Superior temporal gyrus (tissue), 1 donor: ENCODE measurements at regions not wholly inside any gene's neighbourhood (a gene's known extent, or its start where the extent isn't known, plus 50 kb on each side); places are given as distances from the start of the nearest gene placed in this dataset.
"Not testable (repeated sequence)": the region's sequence is repeated elsewhere in the genome, so short reads cannot be mapped to it uniquely, and the experiment has no call there.

ENCODE experiments used
- DNase-seq: peaks from one replicate; pipeline ENCODE4 v3.0.0-alpha.2; 2016; ENCODE audit errors: extremely low spot score

DNA sequence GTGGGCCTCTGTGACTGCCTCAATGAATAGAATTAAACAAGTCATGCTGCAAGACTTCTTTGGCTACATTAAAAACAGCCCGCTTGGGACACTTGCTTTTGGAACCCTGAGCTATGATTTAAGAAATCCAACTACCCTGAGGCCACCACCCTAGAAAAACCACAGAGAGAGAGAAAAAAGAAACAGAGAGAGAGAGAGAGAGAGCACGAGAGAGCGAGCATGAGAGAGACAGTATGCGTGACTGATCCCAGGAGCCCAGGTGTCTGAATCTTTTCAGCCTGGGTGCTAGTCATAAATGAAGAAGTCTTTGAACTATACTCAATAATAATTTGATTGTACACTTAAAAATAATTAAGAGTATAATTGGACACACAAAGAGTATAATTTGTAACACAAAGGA, 123.1 kb upstream of the FREM1 start:
- DNase-seq: no peak

DNA sequence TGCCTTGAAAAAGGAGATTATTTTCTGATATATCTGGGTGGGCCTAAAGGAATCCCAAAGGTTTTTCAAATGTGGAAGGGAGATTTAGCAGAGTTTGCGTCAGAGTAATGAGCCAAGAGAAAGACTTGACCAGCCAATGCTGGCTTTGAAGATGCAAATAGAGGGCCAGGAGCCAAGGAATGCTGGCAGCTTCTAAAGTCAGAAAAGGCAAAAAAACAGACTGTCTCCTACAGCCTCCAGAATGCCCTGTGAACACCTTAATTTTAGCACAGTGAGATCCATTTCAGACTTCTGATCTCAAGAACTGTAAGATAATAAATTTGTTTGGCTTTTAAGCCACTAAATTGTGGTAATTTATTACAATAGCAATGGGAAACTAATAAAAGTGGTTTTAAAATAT, 122.6 kb upstream of the FREM1 start:
- no peak for DNase-seq

DNA sequence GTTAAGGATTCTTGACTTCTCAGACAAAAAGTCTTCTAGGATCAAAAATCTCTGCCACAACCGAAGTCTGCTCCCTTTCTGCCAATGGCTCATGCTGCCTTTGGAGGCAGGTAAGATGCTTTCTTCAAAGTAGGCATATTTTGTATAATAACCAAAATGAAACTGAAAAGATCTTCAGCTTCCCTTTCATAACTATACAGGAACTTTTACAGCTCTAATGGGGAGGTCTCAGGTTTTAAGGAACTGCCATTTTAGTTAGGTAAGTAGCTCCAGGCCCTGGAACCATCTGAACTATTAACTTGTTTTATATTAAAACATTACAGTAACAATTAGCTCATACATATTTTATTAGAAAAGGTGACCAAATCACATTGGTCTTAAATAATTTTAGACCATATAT, 110.9 kb upstream of the FREM1 start:
- DNase-seq: no peak

DNA sequence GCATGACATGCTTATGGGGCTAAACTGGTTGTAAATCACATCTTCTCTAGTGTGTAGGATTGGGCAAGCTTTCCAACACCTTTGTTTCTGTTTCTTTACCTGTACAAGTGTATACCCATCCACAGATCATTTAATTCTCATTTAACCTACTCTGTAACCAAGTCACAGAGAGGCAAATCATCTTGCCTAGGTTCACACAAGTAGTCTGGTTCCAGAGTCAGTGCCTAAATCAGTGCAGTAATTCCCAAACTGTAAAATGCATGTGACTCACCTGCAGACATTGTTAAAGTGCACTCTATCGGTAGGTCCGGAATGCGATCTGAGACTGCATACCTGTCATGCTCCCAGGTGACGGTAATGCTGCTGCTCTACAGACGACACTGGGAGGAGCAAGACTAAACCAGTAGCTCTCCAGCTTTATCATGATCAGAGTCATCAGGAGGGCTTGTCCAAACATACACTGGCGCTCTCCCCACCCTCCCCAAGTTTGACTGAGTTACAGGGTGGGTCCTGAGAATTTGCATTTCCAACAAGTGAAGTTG, 107.9 kb upstream of the FREM1 start:
- no peak for DNase-seq

DNA sequence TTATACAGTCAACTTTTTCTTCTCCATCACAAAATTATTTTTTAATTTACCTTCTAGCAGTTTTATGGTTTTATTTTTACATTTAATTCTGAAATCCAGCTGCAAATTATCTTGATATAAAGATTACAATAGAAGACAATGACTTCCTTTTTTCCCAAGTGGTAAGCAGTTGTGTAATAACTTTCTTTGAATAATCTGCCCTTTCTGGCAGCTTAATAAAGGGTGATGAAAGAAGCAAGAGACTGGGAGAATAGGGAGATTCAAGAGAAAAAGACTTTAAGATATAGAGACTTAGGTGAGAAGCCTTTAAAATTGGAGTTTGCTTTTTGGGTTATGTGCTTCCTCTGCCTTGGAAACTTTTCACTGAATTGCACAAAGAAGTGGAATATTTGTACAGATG, 100.4 kb upstream of the FREM1 start:
- no peak for DNase-seq

DNA sequence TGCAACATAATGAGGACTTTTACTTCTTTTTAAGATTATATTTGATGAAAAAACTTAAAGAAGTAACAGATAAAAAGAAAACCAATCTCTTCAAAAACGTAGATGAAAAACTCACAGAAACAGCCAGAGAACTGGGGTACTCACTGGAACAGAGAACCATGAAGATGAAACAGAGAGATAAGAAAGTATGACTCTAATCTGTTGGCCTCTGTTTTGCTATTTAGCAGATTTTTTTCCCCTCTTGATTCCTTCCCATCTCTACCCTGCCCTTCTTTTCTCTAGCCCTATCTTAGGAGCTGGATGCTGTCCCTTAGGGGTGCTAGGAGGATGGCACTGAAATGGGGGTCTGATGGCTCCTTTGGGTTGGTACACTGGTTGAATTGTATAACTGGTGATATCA, 97.5 kb upstream of the FREM1 start:
- no peak for DNase-seq

DNA sequence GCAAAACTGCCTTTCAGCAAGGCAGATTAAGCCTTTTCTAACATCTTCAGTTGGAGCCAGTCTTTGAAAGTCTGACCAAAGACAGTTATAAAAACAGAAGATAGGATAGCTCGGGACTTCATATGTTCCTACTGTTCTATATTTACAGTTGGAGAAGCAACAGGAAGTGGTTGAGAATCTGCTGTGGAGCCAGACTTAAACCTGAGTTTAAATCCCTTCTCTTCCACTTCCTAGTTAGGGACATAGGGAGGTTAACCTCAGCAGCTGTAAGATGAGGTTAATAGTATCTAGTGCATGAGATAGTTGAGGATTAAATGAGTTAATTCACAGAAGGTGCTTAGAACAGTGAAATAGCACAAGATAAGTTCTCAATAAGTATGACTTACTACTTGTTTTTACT, 84.5 kb upstream of the FREM1 start:
- no peak for DNase-seq

DNA sequence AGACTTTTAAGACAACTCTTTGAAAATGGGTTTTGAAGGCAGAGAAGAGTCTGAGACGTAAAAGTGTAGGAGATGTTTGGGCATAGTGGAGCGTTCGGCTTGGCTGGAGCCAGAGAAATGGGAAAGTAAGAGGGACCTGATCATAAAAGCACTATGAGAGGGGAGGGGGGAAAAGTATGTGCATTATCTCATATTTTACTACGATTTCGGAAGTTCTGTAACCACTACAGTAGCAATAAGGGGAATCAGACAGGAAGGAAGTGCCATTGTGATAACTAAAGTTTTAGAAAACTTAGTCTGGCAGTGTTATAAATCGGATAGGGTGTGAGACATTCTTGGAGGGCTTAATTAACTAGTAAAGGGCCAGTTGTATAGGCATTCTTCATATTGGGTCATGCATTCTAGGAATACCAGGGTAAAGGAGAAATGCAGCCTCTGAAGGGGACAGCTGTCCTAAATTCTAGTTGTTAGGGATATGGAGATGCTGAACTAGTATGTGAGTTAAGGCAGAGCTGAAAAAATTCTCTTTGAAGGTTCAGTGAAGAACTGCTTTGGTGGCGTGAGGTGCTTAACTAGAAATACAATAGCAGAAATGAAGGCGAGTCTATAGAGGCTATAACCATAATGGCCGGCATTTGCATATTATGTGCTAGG, 83.8 kb upstream of the FREM1 start:
- DNase-seq: no peak

DNA sequence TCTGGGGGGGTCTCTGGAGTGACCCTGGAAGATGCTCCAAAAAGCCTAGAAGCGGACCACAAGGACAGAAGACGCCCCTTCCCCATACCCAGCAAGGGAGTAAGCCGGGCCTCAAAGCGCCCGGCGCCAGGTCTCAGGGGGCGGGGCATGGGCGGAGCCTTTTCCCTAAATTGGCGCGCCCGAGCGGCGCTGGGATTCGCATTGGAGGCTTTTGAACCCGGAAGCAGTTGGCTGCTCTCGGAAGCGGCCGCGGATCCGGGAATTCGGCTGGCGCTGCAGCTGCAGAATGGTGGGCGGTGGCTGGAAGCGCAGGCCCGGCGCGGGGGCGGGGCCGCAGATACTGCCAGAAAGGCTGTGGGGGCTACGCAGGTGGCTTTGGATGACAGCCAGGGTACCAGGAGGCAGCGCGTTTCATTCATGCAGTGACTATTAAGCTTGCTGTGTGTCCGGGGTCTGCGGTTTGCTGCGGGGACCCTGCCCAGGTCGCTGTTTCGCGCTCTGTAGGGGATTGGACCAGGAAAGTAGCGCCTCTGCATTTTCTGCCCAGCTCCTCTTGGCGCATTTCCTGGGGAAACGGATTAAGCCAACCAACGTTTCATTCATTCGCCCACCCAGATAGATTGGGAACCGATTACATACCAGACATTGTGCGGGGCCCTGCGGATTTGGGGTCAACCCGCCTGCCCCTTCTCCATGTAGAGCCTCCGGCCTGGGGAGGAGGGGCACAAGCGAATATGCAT, 83.0 kb upstream of the FREM1 start:
- DNase-seq: peak; percentile 82

DNA sequence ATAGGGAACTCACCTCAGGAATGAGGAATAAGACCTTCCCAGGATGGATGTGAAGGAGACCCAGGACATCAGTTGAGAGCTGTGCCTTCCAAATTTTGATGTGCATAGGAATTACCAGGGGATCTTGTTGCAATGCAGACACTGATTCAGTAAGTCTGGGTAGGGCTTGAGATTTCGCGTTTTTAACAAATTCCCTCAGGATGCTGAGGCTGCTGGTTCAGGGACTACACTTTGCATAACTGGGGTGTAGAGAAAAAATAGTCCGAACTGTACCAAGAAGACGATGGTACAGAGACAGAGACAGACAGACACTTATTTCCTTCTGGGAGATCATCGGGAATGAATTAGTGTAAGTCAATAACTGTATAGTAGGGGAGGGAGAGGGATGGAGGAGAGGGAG, 82.3 kb upstream of the FREM1 start:
- no peak for DNase-seq

DNA sequence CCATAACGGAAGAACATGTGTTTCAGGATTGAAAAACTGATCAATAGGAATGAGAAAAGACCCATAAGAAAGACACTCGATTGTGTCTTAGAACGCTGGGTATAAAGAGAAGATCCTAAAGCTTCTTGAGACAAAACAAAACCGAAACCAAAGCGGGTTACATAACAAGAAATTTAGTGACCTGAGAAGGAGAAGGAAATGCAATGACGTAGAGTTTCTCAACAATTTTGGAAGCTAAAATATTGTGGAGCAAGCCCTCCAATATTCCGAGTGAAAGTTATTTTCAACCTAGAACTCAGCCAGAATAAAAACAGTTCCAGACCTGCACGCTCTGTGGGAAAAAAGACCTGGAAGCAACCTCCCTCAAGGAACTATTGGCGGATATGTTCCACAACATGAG, 81.9 kb upstream of the FREM1 start:
- DNase-seq: no peak

DNA sequence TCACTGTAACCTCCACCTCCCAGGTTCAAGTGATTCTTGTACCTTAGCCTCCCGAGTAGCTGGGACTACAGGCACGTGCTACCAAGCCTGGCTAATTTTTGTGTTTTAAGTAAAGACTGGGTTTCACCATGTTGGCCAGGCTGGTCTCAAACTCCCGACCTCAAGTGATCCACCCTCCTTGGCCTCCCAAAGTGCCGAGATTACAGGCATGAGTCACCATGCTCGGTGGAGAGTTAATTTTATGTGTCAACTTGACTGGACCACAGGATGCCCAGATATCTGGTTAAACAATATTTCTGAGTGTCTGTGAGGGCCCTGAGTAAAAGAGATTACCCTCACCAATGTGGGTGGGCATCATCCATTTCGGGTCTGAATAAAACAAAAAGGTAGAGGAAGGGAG, 80.4 kb upstream of the FREM1 start:
- not testable (repeated sequence) for DNase-seq

DNA sequence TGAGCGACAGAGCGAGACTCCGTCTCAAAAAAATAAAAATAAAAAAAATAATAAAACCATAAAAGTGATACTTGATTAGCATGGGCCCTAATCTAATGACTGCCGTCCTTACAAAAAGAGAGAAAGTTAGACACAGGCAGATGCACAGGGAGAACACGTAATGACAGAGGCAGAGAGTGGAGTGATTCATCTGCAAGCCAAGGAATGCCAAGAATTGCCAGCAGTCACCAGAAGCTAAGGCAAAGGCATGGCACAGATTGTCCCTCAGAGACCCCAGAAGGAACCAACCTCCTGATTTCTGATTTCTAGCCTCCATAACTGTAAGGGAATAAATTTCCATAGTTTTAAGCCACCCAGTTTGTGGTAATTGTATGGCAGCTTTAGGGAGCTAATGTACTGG, 79.6 kb upstream of the FREM1 start:
- no peak for DNase-seq

DNA sequence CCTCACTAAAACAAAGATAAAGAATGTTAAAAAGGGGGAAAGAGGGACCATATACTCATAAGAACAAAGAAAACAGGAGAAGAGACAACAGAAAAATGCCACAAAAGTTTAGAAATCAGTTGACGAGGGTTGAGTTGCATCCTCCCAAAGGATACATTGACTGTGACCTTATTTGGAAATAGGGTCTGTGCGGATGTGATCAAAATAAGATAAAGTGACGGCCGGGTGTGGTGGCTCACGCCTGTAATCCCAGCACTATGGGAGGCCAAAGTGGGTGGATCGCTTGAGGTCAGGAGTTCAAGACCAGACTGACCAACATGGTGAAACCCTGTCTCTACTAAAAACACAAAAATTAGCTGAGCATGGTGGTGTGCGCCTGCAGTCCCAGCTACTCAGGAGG, 79.1 kb upstream of the FREM1 start:
- DNase-seq: not testable (repeated sequence)

DNA sequence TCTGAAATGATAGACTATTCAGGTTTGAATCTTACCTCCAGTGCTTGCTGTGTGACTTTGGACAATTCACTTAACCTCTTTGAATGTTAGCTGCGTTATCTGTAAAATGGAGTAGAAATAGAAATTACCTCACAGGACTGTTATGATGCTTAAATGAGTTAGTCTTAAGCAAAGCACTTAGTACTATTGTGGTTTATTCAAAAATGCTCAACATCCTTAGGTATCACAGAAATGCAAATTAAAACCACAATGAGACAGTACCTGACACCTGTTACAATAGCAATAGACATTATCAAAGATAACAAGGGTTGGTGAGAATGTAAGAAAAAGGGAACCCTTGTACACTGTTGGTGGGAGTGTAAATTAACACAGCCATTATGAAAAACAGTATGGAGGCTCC, 77.6 kb upstream of the FREM1 start:
- no peak for DNase-seq

DNA sequence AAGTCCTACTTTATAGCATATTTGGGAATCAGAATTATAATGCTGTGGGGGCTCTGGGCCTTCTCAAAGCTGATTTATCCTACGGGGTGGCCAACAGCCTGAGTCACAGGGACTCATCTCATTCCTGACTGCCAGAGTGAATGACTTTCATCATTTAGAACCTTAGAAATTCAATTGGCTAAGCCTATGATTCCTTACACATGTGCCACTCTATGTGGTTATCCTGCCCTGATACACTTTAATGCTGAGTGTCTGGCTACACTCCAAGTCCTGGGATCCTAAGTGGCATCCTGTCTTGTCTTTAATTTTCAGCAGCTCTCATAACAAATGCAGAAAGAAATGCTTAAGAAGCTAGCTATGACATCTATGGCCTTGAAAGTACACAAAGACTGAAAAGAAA, 75.2 kb upstream of the FREM1 start:
- DNase-seq: no peak

DNA sequence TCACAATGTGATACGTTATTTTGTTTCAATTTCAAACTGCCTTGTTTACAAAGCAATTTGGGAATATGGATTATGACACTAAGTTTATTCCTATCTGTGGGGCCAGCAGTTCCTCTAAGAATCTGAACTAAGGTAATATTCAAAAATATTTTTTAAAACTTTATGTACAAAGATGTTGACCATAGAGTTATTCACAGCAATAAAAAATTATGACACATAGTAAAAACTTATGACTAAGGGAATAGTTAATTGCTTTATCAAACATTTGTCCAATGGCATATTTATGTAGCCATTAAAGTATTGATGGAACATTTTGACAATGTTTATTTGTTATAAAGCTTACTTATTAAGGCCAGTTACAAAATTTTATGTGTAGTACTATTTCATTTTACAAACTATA, 73.4 kb upstream of the FREM1 start:
- DNase-seq: no peak

DNA sequence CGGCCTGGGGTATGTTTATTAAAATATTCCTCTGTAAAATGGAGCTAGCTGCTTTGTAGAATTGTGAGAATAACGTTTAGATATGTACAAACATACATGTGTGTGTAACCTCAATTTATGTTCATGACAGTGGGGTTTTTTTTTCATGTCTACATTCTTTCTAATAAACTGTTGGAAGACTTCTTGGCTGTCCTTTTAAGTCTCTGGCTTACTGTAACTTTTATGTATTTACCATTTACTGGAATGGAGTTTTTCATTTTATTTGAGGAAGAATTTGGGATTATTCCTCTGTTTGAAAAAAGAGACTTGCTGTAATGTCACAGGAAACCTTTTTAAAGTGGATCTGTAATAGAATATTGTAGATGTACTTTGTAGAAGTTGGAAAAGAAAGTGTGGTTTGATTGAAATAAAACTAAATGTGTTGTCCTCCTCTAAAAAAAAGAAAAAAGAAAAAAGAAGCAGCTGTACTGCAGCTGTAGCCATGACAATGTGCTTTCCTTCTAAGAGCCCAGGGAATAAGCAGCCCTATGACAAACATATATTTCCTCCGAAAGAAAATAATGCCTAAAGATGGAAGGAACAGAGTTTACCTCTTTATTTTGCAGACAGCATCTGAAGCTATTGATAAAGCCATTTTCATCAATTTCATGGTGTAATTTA, 71.2 kb upstream of the FREM1 start:
- no peak for DNase-seq

DNA sequence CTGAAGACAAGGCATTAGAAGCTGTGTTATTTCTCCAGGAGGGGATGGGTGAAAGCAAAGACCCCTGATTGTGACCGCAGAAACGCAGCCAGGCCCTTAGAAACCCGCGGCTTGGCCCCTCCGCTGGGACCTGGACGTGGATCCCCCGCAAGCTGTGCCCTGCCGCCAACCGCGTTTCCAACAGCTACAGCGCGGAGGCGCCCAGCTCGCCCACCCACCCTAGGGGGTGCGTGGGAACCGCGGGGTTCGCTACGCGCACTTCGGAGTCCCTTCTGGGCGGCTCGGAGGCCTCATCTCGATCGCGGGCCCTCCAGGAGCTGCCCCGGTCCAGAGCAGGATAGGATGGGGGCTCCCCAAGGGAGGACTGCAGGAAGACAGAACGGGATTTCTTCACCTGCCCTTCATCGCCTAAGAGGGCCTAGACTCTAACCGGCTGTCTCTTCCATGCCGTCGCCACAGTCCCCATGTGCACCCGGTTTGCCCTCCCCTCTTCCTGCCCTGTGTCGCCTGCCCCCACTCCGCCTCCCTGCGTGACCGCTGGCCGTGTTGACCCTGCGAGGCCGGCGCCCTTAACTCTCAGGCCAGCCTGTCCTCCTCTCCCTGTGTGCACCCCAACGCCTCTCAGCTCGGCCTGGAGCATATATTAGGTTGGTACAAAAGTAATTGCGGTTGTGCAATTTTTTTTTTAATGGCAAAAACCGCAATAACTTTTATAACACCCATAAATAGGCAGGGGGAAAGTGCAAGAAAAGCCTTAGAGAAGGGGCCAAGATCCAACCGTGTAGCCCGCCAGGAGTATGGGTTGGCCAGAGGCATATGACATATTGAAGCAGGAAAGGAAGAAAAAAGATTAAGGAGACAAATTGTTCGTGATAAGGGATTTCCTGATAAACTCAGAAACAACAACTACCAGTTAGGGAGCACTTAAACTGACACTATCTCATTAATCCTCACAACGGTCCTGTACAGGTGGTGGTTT, 68.1 kb upstream of the FREM1 start:
- no peak for DNase-seq

DNA sequence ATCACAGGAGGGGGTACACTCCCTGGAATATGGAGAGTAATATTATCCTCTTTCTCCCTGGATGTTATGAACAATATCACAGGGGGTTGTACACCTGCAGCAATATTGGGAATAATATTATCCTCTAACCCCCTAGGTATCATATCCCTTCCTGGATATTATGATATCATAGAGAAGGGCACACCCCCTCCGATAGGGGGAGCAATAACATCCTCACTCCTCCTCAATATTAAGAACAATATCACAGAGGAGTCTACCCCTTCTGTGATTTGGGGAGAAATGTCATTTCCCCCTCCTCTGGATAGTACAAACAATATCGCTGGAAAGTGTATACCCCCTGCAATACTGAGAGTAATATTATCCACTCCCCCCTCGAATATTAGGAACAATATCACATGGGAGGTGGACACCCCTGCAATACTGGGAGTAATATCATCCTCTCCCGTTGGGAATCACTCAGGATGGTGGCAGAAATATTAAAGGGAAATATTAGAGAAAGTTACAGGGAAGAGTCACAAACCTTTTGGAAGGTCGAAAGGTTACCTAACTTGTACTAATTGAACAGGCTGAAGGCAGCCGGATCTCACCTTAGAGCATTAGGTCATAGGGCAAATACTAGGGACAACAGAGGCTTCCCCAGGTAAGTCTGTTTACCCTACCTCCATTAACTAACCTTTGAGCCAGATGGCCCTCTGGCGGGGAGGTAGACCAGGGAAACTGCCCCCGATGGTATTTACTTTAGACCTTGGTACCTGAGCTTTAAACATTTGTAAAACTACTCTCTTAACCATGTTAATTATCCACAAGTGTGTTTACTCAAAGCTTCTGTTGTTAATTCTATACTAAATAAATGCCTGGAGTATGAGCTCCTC, 57.5 kb upstream of the FREM1 start:
- no peak for DNase-seq
